Esophagus squamous epithelium (tissue), 4 donors: ENCODE measurements at regions not wholly inside any gene's neighbourhood (a gene's known extent, or its start where the extent isn't known, plus 50 kb on each side); places are given as distances from the start of the nearest gene placed in this dataset.

ENCODE experiments used
- POLR2A ChIP-seq, 4 donors: fragments of 450-650 bp; IDR thresholded peaks; one replicate each; pipeline ENCODE4 v1.6.1; 2017; ENCODE audit warnings: antibody characterized with exemption in 4 of 4, mild to moderate bottlenecking in 4 of 4, moderate library complexity in 3 of 4
- TF ChIP-seq, protein P1 (sequence below), 6 experiments: fragments of 450-650 bp in 4 of 6; fragments of 200-600 bp in 2 of 6; sonication (generic) in 2 of 6; IDR thresholded peaks; one replicate each; pipeline ENCODE4 v1.5.1; 2016 to 2019; ENCODE audit warnings: antibody characterized with exemption in 6 of 6, mild to moderate bottlenecking in 4 of 6, moderate library complexity in 4 of 6

DNA sequence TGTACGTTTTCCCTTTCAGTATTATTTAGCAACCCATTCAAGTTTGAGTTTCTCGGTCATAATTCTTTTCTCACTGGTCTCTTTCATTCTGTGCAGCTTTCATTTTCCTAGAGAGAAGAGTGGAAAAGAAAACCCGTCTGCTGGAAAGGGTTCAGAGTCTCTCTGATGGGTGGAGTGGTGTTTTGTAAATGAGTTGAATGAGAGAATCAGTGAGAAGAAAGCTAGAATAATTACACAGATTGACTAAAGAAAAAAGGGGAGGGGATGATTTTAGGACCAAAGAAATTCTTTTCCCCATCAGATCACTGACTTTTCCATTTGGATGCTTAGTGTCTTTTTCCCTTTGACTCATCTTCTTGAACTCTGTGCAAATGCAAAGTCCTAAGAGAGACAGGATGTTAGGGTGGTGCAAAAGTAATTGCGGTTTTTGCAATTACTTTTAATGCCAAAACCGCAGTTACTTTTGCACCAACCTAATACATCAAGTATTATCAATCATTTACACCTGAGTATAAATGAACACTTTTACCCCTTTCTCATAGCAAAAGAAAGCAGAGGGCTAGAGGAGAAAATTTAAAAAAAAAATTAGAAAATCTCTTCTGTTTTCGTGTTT, 242.1 kb upstream of the SP4 start:
- TF ChIP-seq, protein P1, sequence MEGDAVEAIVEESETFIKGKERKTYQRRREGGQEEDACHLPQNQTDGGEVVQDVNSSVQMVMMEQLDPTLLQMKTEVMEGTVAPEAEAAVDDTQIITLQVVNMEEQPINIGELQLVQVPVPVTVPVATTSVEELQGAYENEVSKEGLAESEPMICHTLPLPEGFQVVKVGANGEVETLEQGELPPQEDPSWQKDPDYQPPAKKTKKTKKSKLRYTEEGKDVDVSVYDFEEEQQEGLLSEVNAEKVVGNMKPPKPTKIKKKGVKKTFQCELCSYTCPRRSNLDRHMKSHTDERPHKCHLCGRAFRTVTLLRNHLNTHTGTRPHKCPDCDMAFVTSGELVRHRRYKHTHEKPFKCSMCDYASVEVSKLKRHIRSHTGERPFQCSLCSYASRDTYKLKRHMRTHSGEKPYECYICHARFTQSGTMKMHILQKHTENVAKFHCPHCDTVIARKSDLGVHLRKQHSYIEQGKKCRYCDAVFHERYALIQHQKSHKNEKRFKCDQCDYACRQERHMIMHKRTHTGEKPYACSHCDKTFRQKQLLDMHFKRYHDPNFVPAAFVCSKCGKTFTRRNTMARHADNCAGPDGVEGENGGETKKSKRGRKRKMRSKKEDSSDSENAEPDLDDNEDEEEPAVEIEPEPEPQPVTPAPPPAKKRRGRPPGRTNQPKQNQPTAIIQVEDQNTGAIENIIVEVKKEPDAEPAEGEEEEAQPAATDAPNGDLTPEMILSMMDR (IDR thresholded peaks at IDR 0.05): no peak
- no peak for TF ChIP-seq POLR2A (IDR thresholded peaks at IDR 0.05)
